ENCODE measurements at regions not wholly inside any gene's neighbourhood (a gene's known extent, or its start where the extent isn't known, plus 50 kb on each side); places are given as distances from the start of the nearest gene placed in this dataset.
A peak's percentile ranks its signal among the peaks of the same experiment; 100 is the strongest.

DNA sequence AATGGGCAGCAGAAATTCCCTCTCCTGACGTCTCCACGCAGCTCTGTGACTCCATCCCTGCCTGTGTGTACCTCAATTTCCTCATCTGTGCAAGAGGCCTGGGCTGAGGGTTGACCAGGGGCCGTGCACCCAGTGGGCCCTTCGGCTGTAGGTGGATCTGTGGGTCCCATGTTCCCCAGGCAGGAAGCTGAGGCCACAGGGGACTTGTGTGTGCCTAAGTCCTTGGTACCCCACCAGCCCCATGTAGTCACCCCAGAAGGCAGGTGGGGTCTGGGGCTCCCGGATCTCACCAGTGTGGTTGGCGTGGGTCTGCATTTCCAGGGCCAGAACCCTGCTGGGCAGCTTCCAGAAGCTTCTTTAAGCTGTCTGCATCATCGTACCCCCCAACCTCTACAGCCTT, 177.4 kb upstream of the GSE1 start:
- no peaks in the 10 kb centered on the region for H3K9me3 Mint-ChIP-seq
- no peak overlapping the region for H3K4me3 Mint-ChIP-seq
- no peak overlapping the region for H3K27ac Mint-ChIP-seq
- peaks cover 42% of the 10 kb centered on the region for H3K27me3 Mint-ChIP-seq (ENCODE audit: low read depth, poor library complexity)
- peaks cover 64% of the 10 kb centered on the region for H3K4me1 Mint-ChIP-seq
- no peak for DNase-seq
- TF ChIP-seq CTCF (IDR thresholded peaks at IDR 0.05) = no peak
- H3K36me3 Mint-ChIP-seq (ENCODE audit: low read depth) = no peaks in the 10 kb centered on the region

DNA sequence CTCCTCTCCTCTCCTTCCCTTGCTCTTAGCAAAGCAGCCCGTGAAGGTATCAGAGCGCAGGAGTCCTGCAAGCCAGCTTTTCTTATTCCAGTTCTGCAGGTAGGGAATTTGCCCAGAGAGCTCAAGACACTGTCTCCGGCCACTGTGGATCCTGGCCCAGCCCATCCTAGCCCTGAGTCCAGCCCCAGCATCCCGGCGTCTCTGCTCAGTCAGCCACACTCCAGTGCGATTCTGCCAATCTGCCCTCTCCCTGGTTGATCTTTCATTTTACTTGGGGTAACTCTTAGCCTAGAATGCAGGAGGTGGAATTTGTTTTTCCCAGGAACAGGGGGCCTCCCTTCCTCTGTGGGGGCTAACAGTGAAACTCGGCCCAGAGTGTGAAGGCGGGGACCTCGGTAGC, 176.9 kb upstream of the GSE1 start:
- no peak overlapping the region for H3K27ac Mint-ChIP-seq
- DNase-seq = no peak
- H3K27me3 Mint-ChIP-seq (ENCODE audit: low read depth, poor library complexity) = peaks cover 44% of the 10 kb centered on the region
- no peaks in the 10 kb centered on the region for H3K9me3 Mint-ChIP-seq
- no peaks in the 10 kb centered on the region for H3K36me3 Mint-ChIP-seq (ENCODE audit: low read depth)
- TF ChIP-seq CTCF (IDR thresholded peaks at IDR 0.05) = no peak
- H3K4me1 Mint-ChIP-seq = peaks cover 66% of the 10 kb centered on the region
- no peak overlapping the region for H3K4me3 Mint-ChIP-seq

DNA sequence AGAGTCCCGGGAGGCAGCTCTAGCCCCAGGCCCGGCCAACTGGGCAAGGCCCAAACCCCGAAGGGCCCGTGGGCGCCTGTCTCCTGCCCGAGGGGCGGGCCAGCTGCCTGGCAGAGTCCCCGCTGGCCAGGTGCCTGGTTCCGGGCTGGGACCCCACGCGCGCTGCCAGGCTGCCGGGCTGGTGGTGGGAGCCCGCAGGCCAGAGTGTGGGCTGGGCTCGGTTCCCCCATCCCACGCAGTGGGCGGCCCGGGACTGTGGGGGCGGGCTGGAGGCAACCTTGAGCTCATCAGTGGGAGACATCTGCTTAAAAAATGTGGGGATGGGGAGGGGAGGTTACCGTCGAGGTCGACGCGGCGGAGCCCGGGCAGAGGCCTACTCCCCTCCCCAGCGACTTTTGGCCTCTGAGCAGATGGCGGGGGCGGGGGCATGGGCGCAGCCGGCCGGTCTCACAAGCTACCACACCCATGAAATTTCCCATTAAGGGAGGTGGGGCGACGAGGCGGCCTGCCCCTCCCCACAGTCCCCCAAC, 176.4 kb upstream of the GSE1 start:
- H3K9me3 Mint-ChIP-seq = no peaks in the 10 kb centered on the region
- no peak for TF ChIP-seq CTCF (IDR thresholded peaks at IDR 0.05)
- no peak overlapping the region for H3K27ac Mint-ChIP-seq
- H3K27me3 Mint-ChIP-seq (ENCODE audit: low read depth, poor library complexity) = peaks cover 44% of the 10 kb centered on the region
- H3K4me1 Mint-ChIP-seq = peaks cover 68% of the 10 kb centered on the region
- DNase-seq = peak; percentile 73
- no peak overlapping the region for H3K4me3 Mint-ChIP-seq
- no peaks in the 10 kb centered on the region for H3K36me3 Mint-ChIP-seq (ENCODE audit: low read depth)

- peaks cover 41% of the 10 kb centered on the region for H3K27me3 Mint-ChIP-seq (ENCODE audit: low read depth, poor library complexity)
- H3K36me3 Mint-ChIP-seq (ENCODE audit: low read depth) = no peaks in the 10 kb centered on the region
- no peaks in the 10 kb centered on the region for H3K9me3 Mint-ChIP-seq
- no peak for DNase-seq
- TF ChIP-seq CTCF (IDR thresholded peaks at IDR 0.05) = no peak
- peaks cover 69% of the 10 kb centered on the region for H3K4me1 Mint-ChIP-seq
- no peak overlapping the region for H3K27ac Mint-ChIP-seq
- H3K4me3 Mint-ChIP-seq = peak overlapping the region; percentile 70
These were observed 175.7 kb upstream of the GSE1 start for GRCh38 chr16:85437166-85438052.

DNA sequence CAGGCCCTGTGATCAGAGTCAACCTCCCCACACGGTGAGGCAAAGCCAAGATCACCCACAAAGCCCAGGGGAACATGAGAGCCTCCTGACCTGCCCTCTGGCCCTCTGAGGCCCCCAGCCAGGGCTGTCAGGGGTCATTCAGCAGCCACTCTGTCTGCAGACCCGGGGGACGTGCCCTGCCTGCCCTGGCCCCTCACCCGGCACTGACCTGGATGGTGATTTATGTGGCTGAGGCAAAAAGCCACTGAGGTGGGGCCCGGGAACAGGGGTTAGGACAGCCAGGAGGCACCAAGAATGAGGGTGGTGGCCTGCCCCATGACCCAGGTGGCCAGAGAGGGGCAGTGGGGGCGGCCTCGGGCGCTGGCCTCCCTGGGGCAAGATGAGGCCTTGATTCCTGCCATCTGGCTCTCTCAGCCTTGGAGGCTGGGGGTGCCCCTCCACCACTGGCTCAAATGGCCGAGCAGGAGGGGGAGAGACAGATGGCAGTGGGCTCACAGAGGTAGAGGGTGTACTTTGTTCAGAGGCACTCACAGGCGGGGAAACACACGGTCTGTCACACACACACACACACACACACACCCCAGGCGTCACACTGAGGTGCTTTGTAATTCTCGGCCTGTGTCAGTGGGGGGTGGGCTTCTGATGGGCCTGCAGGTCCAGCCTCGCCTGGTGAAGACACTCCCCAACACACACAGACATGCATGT, 174.0 kb upstream of the GSE1 start:
- H3K27ac Mint-ChIP-seq = no peak overlapping the region

More for the DNA sequence above, 174.0 kb upstream of the GSE1 start:
- peaks cover 42% of the 10 kb centered on the region for H3K27me3 Mint-ChIP-seq (ENCODE audit: low read depth, poor library complexity)
- no peaks in the 10 kb centered on the region for H3K9me3 Mint-ChIP-seq
- DNase-seq = peak; percentile 85
- no peak for TF ChIP-seq CTCF (IDR thresholded peaks at IDR 0.05)
- H3K4me1 Mint-ChIP-seq = peaks cover 80% of the 10 kb centered on the region
- H3K4me3 Mint-ChIP-seq = peak overlapping the region; percentile 20
- H3K36me3 Mint-ChIP-seq (ENCODE audit: low read depth) = no peaks in the 10 kb centered on the region

Measured in nephron progenitor cell (in vitro differentiated cells).